ENCODE measurements at regions not wholly inside any gene's neighbourhood (a gene's known extent, or its start where the extent isn't known, plus 50 kb on each side); places are given as distances from the start of the nearest gene placed in this dataset.

GRCh38 chr10:81042647-81043046 is 504.9 kb downstream of the SH2D4B start:
- Histone ChIP-seq H3K9me3 (ENCODE audit: insufficient read depth, low read depth) (no peaks in the 10 kb centered on the region; the same call in 1 of the 2 replicates), H3K27me3 (ENCODE audit: insufficient read depth, low read depth) (no peaks in the 10 kb centered on the region), H3F3A (ENCODE audit: insufficient read depth, low read depth) (no peaks in the 10 kb centered on the region), H3K27ac (no peak overlapping the region), H2AFZ (no peak overlapping the region), H3K79me2 (ENCODE audit: low read depth) (no peaks in the 10 kb centered on the region), H3K4me1 (replicated peaks; ENCODE audit: insufficient read depth) (no peaks in the 10 kb centered on the region), H3K9me2 (ENCODE audit: insufficient read depth) (no peaks in the 10 kb centered on the region; the same call in 1 of the 2 replicates), H3K36me3 (ENCODE audit: low read depth) (no peaks in the 10 kb centered on the region), H3K4me3 (no peak overlapping the region), H3K4me2 (no peak overlapping the region), H4K20me1 (ENCODE audit: insufficient read depth) (no peaks in the 10 kb centered on the region)
- intact Hi-C loops (cut with micrococcal nuclease; ENCODE audit: unreplicated experiment) = no loop called here
- no TSS peak for BruUV-seq (replicated peaks)
- ChIA-PET POLR2A (ENCODE audit: unreplicated experiment) (no interaction called here), CTCF (no interaction called here)
- DNase-seq = no peak
- TF ChIP-seq CTCF (conservative IDR thresholded peaks at IDR 0.05) (no peak), EZH2 (IDR thresholded peaks at IDR 0.05; ENCODE audit: low read depth) (no peak)

DNA sequence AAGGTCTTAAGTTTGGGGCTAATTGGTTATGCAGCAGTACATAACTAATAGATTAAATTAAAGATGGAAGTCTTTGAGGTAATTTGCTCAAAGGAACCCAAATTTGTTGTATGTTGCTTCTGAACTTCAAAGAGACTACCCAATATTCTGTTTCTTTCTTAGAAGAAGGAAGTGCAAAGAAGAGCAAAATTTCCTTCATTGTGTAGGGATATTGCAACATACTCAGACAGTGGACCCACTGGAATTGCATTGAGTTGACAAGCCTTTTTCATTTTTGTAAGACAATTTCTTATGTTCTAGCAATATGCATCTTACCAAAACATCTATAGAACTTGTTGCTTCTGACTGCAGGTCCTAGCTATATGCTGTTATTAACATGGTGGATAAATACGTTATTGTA is 527.8 kb downstream of the SH2D4B start:
- no peaks in the 10 kb centered on the region for H4K20me1 ChIP-seq (ENCODE audit: insufficient read depth)
- intact Hi-C loops (cut with micrococcal nuclease; ENCODE audit: unreplicated experiment) = no loop called here
- no peak overlapping the region for H2AFZ ChIP-seq
- CTCF ChIA-PET = no interaction called here
- TF ChIP-seq CTCF (conservative IDR thresholded peaks at IDR 0.05) (no peak), EZH2 (IDR thresholded peaks at IDR 0.05; ENCODE audit: low read depth) (no peak)
- H3K4me2 ChIP-seq = no peak overlapping the region
- DNase-seq = no peak
- no peaks in the 10 kb centered on the region for H3K4me1 ChIP-seq (replicated peaks; ENCODE audit: insufficient read depth)
- H3K4me3 ChIP-seq = no peak overlapping the region
- no peaks in the 10 kb centered on the region for H3K27me3 ChIP-seq (ENCODE audit: insufficient read depth, low read depth)
- H3K79me2 ChIP-seq (ENCODE audit: low read depth) = no peaks in the 10 kb centered on the region
- H3F3A ChIP-seq (ENCODE audit: insufficient read depth, low read depth) = no peaks in the 10 kb centered on the region
- H3K36me3 ChIP-seq (ENCODE audit: low read depth) = no peaks in the 10 kb centered on the region
- H3K9me2 ChIP-seq (ENCODE audit: insufficient read depth) = no peaks in the 10 kb centered on the region; the same call in 1 of the 2 replicates
- no TSS peak for BruUV-seq (replicated peaks)
- no peak overlapping the region for H3K27ac ChIP-seq
- POLR2A ChIA-PET (ENCODE audit: unreplicated experiment) = no interaction called here
- no peaks in the 10 kb centered on the region for H3K9me3 ChIP-seq (ENCODE audit: insufficient read depth, low read depth)

DNA sequence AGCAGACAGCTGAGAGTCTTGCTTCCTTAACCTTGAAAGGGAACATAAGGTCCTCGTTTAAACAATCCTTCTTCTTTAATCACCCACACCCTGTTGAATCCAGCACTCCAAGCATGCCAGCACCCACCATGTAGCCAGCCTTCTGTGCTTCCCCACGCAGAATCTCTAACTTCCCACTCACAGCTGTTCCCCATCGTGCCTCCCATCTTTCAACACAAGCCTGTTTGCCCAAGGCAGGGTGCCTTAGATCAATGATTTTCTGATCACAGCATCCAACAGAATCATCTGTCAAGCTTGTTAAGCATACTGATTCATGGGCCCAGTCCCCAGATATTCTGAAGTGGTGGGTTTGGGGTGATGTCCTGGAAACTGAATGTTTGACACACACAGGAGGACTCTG is 530.8 kb downstream of the SH2D4B start:
- Histone ChIP-seq H3K4me1 (replicated peaks; ENCODE audit: insufficient read depth) (no peaks in the 10 kb centered on the region), H3K27ac (no peak overlapping the region), H2AFZ (no peak overlapping the region), H3K4me3 (no peak overlapping the region), H3F3A (ENCODE audit: insufficient read depth, low read depth) (no peaks in the 10 kb centered on the region), H3K9me3 (ENCODE audit: insufficient read depth, low read depth) (no peaks in the 10 kb centered on the region), H4K20me1 (ENCODE audit: insufficient read depth) (no peaks in the 10 kb centered on the region), H3K4me2 (no peak overlapping the region), H3K9me2 (ENCODE audit: insufficient read depth) (no peaks in the 10 kb centered on the region; the same call in 1 of the 2 replicates), H3K79me2 (ENCODE audit: low read depth) (no peaks in the 10 kb centered on the region), H3K27me3 (ENCODE audit: insufficient read depth, low read depth) (no peaks in the 10 kb centered on the region), H3K36me3 (ENCODE audit: low read depth) (no peaks in the 10 kb centered on the region)
- ChIA-PET CTCF (no interaction called here), POLR2A (ENCODE audit: unreplicated experiment) (no interaction called here)
- TF ChIP-seq EZH2 (IDR thresholded peaks at IDR 0.05; ENCODE audit: low read depth) (no peak), CTCF (conservative IDR thresholded peaks at IDR 0.05) (no peak)
- intact Hi-C loops (cut with micrococcal nuclease; ENCODE audit: unreplicated experiment) = no loop called here
- BruUV-seq (replicated peaks) = no TSS peak
- DNase-seq = no peak
